GM18502 (cell line): ENCODE measurements at regions not wholly inside any gene's neighbourhood (a gene's known extent, or its start where the extent isn't known, plus 50 kb on each side); places are given as distances from the start of the nearest gene placed in this dataset.
"Not testable (repeated sequence)": the region's sequence is repeated elsewhere in the genome, so short reads cannot be mapped to it uniquely, and the experiment has no call there.

ENCODE experiments used
- ATAC-seq: cut with Tn5 transposase; IDR thresholded peaks from one replicate; pipeline ENCODE4 v1.9.1; 2021; ENCODE audit warnings: mild to moderate bottlenecking; ENCODE audit not compliant: unreplicated experiment, poor library complexity

DNA sequence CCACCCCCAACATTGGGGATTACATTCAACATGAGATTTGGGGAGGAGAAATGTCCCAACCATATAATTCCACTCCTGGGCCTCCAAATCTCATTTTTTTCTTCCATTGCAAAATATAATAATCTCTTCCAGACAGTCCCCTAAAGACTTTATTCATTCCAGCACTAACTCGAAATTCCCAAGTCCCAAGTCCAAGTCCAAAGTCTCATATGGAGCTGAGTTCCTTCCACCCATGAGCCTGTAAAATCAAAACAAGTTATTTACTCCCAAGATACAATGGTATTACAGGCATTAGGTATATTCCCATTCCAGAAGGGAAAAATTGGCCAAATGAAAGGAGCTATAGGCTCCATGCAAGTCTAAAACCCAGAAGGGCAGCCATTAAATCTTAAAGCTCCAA lies 56.7 kb downstream of the P2RY1 start:
- no peak for ATAC-seq

DNA sequence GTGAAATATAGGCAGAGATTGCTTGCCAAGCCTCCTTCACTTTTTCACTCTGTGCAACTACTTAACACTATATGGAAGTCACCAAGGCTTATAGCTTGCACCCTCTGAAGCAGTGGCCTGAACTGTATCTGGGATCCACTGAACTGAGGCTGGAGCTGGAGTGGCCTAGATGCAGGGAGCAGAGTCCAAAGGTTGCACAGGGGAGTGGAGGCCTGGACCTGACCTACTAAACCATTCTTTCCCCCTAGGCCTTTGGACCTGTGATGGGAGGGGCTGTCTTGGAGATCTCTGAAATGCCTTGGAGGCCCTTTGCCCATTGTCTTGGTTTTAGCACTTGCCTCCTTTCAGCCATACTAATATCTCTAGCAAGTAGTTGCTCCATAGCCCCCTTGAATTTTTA lies 57.5 kb downstream of the P2RY1 start:
- no peak for ATAC-seq

DNA sequence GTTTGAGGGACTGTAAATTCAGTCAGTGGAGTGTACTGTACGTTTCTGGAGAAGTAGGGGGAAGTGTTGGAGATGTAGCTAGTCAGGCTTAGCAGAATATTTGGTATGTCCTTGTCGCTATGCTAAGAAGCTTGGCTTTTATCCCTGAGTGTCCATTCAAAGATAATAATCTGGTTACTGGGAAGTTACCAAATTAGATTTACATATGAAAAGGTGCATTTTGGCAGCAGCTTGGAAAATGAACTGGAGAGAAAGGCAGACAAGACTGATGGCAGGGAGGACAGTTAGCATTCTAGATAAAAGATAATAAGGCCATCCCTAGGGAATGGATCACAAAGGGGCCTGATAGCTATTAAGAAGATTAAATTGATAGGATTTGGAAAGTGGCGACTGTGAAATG lies 58.7 kb downstream of the P2RY1 start:
- ATAC-seq = no peak

DNA sequence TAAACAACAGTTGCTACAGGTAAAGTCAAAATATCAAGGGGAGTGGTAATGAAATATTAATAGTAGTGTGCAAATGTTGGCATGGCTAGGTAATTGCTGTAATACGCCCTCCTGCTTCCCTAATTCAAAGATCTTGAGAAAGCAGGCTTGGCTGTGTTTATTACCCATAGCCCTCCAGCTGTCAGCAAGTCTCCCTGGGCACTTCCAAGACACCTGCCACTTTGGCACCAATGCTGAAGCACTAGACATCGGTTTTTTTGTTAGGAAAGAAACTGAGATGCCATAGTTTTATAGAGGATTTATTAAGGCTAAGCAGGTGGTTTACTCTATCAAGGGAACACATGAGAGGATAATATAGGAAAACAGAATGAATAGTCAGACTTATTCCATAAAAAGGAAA lies 64.4 kb downstream of the P2RY1 start:
- no peak for ATAC-seq

DNA sequence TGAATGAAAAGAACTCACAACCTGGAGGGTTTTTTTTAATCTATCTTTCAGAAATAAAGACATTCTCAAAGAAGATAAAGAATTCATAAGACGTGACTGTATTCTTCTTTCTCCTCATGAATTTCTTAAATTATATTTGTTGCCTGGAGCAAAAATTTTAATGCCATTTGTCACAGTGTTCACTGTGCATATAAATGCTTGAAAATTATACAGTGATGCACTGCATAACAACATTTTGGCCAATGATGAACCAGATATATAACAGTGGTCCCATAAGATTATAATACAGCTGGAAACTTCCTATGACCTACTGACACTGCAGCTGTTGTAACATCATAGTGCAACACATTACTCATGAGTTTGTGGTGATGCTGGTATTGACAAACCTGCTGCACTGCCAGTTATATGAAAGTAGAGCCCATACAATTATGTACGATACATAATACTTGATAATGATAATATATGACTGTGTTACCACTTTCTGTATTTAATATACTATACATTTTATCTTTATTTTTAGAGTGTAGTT lies 67.3 kb downstream of the P2RY1 start:
- no peak for ATAC-seq

DNA sequence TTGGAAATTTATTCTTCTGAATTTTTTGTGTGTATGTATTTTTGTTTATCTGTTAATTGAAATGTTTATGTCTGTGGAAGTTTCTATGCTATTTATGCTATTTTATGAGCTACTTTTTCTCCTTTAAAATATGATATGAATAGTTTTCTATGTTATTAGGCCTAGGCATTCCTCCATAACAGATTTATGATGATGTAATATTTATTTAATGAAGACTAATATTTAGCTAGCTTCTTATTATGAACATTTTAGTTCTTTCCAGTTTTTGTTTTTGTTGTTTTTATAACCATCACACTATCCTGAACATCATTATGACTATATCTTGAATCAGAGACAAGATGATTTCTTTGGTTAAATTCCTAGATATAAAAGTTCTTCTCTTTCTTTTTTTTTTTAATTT lies 70.7 kb downstream of the P2RY1 start:
- no peak for ATAC-seq

DNA sequence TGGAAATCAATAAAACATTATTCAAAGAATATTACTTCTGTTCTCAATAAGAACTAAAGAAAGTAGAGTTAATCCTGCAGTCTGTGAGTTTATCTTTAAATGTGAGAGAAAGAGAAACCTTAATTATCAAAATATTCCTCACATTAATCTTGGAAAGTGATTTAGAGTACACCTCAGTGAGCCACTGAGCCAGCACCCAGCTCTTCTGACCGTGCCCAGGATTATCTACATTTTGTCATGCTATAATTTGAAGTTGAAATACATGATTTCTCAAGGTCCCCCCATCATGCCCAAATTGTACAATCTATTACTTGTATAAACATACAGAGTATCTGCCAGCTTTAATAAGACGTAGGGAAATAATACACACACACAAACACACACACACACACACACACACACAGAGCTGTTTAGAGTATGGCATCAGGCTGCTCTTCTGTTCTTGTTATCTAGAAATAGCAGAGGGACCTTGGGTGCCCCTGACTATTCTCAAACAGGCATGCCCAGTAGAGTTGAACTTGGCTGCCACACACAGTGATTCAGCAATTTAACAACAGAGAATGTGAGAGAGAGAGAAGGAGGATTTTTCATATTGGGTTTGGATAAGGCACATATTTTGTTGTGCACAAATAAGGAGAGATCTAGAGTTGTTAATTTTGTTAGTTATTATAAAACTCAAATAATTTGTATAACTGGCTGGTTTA lies 74.4 kb downstream of the P2RY1 start:
- ATAC-seq = no peak

DNA sequence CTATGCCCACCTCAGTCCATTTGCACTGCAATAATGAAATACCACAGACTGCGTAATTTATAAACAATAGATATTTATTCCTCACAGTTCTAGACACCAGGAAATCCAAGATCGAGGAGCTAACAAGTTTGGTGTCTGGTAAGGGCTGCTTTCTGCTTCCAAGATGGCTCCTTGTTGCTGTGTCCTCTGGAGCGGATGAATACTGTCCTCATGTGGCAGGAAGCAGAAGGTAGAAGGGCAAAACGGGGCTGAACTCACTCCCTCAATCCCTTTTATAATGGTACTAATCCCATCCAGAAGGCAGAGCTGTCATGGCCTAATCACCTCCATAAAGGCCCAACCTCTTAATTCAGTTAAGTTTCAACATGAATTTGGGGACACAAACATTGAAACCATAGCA lies 75.3 kb downstream of the P2RY1 start:
- no peak for ATAC-seq

DNA sequence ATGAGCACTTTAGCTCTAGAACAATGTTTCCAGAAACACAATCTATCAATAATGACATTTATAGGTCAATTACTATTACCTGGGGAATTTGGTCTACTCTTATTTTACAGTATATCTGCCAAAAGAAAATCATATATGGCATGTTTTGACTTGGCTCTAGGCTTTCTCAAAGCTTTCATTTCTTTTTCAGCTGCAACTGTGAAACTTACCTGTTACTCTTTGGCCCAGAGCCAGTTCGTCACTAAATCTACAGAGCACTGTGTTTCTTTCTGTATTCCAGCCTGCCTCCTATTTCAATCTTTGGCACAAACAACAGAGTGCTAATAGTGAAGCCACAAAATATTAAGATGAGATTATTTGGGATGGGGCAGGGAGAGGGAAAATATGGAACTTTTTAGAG lies 76.0 kb downstream of the P2RY1 start:
- ATAC-seq = no peak

DNA sequence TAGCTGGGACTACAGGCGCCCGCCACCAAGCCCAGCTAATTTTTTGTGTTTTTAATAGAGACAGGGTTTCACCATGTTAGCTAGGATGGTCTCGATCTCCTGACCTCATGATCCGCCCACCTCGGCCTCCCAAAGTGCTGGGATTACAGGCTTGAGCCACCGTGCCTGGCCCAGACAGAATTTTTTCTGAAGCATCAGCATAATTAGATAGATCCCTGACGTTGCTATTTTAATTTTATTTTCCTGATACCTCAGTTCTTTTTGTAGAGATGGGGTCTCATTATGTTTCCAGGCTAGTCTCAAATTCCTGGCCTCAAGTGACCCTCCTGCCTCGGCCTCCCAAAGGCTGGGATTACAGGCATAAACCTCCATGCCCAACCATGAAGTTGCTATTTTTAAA lies 79.8 kb downstream of the P2RY1 start:
- ATAC-seq = not testable (repeated sequence)

DNA sequence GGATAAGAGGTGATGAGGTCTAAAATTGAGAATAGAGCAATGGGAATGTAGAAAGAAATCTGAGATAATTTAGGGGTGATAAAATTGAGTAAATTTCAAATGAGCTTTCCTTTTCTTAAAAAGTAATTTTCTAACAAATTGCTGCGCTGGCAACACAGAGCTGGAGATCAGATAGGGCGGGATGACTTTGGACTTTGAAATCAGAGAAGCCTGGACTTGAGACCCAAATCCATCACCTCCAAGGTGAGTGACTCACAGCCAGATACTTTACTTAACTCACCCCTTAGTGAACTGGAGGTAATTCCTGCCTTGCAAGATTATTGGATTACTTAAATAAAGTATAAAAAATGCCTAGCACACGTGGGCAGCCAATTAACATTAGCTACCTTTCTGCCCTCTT lies 80.8 kb downstream of the P2RY1 start:
- no peak for ATAC-seq

DNA sequence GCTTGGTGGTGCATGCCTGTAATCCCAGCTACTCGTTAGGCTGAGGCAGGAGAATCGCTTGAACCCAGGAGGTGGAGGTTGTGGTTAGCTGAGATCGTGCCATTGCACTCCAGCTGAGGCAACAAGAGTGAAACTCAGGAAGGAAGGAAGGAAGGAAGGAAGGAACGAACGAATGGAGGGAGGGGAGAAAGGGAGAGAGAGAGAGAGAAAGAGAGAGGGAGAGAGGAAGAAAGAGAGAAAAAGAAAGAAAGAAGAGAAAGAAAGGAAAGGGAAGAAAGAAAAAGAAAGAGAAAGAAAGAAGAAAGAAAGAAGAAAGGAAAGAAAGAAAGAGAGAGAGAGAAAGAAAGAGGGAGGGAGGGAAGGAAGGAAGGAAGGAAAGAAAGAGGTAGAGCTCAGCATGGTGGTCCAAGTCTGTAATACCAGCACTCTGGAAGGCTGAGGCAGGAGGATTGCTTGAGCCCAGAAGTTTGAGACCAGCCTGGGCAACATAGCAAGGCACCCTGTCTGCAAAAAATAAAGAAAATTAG lies 81.9 kb downstream of the P2RY1 start:
- ATAC-seq = no peak

DNA sequence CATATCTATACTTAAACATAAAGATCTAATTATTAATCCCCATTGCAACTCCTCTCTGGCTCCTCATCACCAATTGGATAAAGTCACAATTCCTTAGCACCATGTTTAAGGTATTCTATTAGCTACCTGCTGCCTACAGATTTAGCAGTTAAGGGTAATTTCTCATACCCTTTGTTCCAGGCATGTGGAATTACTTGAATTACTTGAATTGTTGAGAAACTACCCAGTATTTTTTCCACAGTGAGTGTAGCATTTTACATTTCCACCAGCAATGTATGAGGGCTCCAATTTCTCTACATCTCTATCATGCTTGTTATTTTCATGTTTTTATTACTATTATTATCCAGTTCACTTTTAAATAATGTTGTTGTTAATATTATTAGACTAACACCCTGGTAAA lies 86.4 kb downstream of the P2RY1 start:
- no peak for ATAC-seq

DNA sequence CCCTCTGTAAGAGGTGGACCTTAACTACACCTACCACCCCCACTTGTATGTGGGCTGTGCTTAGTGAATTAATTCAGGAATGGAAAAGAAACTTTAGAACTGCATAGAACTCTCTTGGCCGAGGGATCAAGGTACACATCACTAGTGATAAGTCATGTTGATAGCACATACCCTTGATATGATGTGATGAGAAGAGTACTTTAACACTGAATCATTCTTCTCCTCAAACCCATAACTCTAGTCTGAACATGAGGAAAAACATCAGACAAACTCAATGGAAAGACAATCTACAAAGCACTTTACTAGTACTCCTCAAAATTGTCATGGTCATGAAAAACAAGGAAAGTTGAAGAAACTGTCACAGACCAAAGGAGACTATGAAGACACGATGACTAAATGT lies 87.6 kb downstream of the P2RY1 start:
- ATAC-seq = no peak

DNA sequence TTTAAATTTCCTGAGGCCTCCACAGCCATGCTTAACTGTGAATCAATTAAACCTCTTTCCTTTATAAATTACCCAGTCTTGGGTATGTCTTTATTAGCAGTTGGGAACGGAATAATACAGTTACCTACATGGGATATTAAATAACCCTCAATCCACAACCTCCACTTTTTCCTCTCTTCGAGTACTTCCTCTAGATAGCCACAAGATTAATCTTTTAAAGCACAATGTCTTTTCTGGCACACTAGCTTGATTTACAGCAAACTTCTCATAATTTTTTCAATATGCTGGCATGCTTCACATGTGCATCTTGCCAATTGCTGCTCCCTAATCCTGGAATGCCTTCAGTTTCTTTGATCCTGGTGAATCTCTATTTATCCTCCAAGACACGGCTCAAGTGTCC lies 92.2 kb downstream of the P2RY1 start:
- ATAC-seq = no peak

DNA sequence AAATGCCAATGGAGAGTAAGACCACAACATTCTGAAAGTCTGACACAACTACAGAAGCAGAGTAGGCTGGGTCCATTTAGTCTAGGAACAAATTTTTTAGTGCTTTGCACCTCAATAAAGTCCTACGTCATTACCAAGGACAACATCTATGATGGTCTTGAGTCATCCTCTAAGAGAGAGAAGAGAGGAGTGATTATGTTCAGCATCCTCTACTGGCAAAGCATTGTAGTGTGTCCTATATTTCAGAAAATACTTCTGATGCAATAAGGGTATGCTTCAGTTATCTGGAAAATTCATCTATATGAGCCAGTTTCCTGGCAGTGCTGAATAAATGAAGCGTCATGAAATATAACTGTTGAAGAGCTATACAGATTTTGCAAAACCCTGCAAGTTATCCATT lies 95.6 kb downstream of the P2RY1 start:
- no peak for ATAC-seq

DNA sequence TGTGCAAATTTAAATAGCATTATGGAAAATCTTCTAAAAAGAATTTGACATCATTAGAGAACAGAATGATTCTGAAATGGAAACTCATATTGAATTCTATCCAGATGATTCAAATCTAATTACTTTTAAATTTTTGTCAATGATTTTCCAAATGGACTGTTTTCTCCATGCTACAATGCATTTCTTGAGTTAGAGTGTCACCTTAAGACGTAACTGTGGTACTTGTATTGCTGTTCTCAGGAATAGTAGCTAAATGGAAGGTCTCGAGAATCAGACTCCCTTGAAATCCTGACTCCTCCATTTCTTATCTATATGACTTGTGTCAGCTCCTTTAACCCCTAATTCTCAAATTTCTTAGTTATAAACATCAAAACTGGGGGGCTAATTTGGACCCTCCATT lies 102.3 kb downstream of the P2RY1 start:
- no peak for ATAC-seq

DNA sequence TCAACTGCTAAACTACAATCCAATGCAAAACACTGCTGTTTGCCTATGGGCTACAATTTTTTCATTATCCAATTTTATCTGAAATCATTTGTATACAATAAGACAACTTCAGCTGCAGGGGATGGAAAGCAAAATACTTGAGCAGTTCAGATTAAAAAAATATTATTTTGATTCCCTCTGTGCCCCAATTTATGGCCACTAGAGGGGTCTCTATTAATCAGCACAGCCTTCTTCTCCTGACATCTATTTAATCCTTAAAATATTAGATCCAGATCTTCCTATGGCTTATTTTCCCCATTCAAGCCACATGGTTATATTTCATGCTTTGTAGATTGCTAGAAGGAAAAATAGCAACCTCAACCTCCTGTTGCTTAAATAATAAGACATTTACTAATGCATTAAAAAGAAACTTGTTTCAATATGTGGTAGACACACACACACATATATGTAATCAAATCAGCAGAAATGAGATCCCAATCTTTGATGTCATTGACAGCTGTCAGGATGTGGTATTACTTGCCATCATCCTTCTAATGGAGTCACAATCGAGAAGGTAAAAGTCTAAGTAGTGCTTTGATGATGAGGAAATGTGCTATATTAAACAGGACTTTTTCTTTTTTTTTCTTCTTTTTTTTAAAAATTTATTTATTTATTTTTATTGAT lies 104.2 kb downstream of the P2RY1 start:
- ATAC-seq = no peak

DNA sequence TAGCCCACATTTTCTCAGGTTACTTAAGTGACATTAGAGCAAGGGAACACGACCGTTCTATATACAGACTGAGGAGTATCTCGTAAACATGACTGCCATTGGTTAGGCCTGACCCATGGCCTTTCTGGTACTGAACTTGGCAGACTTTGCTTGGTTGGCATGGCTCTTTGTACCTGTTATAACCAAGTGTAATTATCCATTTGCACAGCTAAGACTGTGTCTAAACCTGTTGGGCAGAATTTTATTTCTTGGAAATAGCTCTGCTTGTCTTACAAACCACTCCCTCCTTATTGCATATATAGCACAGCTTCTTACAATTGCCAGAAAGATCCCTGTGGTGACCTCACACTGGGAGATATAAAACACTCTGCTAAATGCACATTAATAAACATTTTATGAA lies 106.9 kb downstream of the P2RY1 start:
- ATAC-seq = no peak

DNA sequence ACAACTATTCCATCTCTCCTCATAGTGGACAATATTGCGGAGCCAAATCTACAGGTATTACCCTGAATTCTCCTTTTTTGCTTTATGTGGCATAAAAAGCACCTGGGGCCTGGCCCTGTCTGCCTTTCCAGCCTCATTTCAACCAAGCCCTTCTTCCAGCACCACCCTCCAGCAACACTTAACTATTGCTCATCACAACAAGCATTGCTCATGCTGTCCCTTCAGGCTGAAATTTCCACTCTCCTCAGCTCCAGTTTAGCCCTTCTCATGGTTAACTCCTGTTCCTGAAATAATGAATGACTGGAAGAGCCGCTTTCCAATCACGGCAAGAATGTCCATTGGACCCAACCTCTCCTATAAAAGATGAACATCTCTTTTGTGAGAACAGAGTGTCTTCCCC lies 107.4 kb downstream of the P2RY1 start:
- no peak for ATAC-seq

DNA sequence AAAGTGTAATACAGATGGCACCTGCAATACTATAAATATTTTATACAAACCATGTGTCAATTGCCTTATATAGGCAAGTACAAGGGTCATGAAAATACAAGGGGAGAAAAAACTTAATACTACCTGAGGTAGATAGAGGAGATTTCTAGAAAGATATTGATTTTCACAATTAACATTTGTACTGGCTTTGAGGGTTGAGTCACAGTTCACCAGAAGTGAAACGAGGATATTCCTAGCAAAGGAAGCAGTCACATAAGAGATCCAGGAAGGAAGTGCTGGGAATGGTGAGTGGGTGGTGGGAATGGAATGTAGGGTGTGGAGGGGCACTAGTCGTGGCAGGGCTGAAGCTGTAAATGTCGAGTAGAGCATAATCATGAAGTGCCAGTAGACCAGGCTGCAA lies 108.7 kb downstream of the P2RY1 start:
- ATAC-seq = no peak

DNA sequence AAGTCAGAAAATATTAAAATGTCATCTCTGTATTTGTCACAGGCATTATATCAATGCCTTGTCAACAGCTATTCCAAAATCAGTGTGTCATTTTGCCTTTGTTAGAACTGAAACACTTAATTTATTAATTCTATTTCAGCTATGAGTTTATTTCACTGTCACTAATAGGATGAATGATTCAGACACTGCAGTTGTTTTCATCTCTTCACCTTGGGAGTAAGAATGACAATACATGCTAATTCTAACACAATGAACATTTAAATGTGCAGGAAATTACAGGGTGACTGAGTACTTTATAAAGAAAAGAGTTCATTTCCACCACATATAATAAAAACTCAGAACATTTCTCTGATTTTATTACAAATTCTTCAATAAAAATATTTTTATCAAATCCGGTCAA lies 109.7 kb downstream of the P2RY1 start:
- no peak for ATAC-seq
